GM20000 (cell line): ENCODE measurements at regions not wholly inside any gene's neighbourhood (a gene's known extent, or its start where the extent isn't known, plus 50 kb on each side); places are given as distances from the start of the nearest gene placed in this dataset.

Source experiments
- DNase-seq: peaks from one replicate; pipeline ENCODE4 v3.0.0; 2012; ENCODE audit warnings: low spot score
- CTCF ChIP-seq: IDR thresholded peaks from 2 replicates; pipeline ENCODE4 v1.5.1; 2012; ENCODE audit warnings: mild to moderate bottlenecking, control low read depth; ENCODE audit errors: extremely low read depth, missing control alignments

GRCh38 chr6:114435985-114436384, 93.2 kb upstream of the HS3ST5 start:
- no peak for TF ChIP-seq CTCF
- DNase-seq: no peak

GRCh38 chr6:114432400-114432799, 89.6 kb upstream of the HS3ST5 start:
- no peak for TF ChIP-seq CTCF
- no peak for DNase-seq

GRCh38 chr6:114431641-114432040, 88.8 kb upstream of the HS3ST5 start:
- TF ChIP-seq CTCF: no peak
- no peak for DNase-seq

GRCh38 chr6:114430534-114431124, 87.8 kb upstream of the HS3ST5 start:
- DNase-seq: no peak
- no peak for TF ChIP-seq CTCF

GRCh38 chr6:114428341-114428740, 85.5 kb upstream of the HS3ST5 start:
- no peak for TF ChIP-seq CTCF
- no peak for DNase-seq

GRCh38 chr6:114421199-114421598, 78.4 kb upstream of the HS3ST5 start:
- TF ChIP-seq CTCF: no peak

GRCh38 chr6:114419175-114419574, 76.4 kb upstream of the HS3ST5 start:
- TF ChIP-seq CTCF: no peak
- DNase-seq: peak; percentile 33

More at GRCh38 chr6:114421199-114421598, 78.4 kb upstream of the HS3ST5 start:
- DNase-seq: no peak
